IMR-90 (cell line): ENCODE measurements at regions not wholly inside any gene's neighbourhood (a gene's known extent, or its start where the extent isn't known, plus 50 kb on each side); places are given as distances from the start of the nearest gene placed in this dataset.

Source experiments
- ATAC-seq: fragments of 200-7000 bp; cut with Tn5 transposase; 2 replicates; pipeline ENCODE4 v1.9.1; 2020; ENCODE audit warnings: low read depth, mild to moderate bottlenecking, moderate library complexity
- BruUV-seq: library from RNA; stranded (reverse); fragments of 400-500 nt; replicated peaks from 2 replicates; lab custom pipeline; 2021; lab: Mats Ljungman, UMichigan
- CTCF ChIA-PET: fragments of 300-600 bp; formaldehyde crosslinking; extraction: SDS; loops from one replicate; lab custom pipeline; 2021; ENCODE audit warnings: antibody characterized with exemption; lab: Yijun Ruan, JAX
- POLR2A ChIA-PET: fragments of 300-600 bp; sonication (Branson Sonifier 250); formaldehyde crosslinking; loops from one replicate; lab custom pipeline; 2022; ENCODE audit warnings: antibody characterized with exemption; ENCODE audit not compliant: unreplicated experiment; lab: Charles Lee
- DNase-seq: peaks from one replicate; pipeline ENCODE4 v3.0.0; 2013
- H2AFZ ChIP-seq: replicated peaks from 2 replicates; pipeline ENCODE3; 2013; ENCODE audit warnings: low read length, mild to moderate bottlenecking; ENCODE audit not compliant: poor library complexity
- H2AK5ac ChIP-seq: 2 replicates; pipeline ENCODE4 v1.6.1; 2013; ENCODE audit warnings: low read depth, low read length, inconsistent platforms
- H2AK9ac ChIP-seq: replicated peaks from 2 replicates; pipeline ENCODE3; 2013; ENCODE audit warnings: mild to moderate bottlenecking, low read depth, low read length, moderate library complexity; ENCODE audit not compliant: poor library complexity
- H2BK120ac ChIP-seq: 2 replicates; pipeline ENCODE4 v1.6.1; 2013; ENCODE audit warnings: low read depth, low read length, inconsistent platforms
- H2BK15ac ChIP-seq: 3 replicates; pipeline ENCODE4 v1.6.1; 2013; ENCODE audit warnings: low read depth, low read length, inconsistent platforms
- H2BK20ac ChIP-seq: 2 replicates; pipeline ENCODE4 v1.6.1; 2013; ENCODE audit warnings: low read depth, mild to moderate bottlenecking, inconsistent platforms, low read length, moderate library complexity
- H2BK5ac ChIP-seq: 2 replicates; pipeline ENCODE4 v1.6.1; 2013; ENCODE audit warnings: mild to moderate bottlenecking, low read depth, low read length, inconsistent platforms; ENCODE audit not compliant: poor library complexity, severe bottlenecking
- H3K14ac ChIP-seq: replicated peaks from 2 replicates; pipeline ENCODE4 v1.6.1; 2013; ENCODE audit warnings: low read depth, low read length, inconsistent platforms
- H3K18ac ChIP-seq: 2 replicates; pipeline ENCODE4 v1.6.1; 2013; ENCODE audit warnings: low read depth, low read length, control low read depth
- H3K23ac ChIP-seq: 2 replicates; pipeline ENCODE4 v1.6.1; 2013; ENCODE audit warnings: low read depth, low read length, inconsistent platforms
- H3K27ac ChIP-seq: 2 replicates; pipeline ENCODE4 v1.5.1; 2013; ENCODE audit warnings: mild to moderate bottlenecking, control low read depth, low read length; ENCODE audit not compliant: insufficient read depth
- H3K27me3 ChIP-seq: 2 replicates; pipeline ENCODE4 v1.6.1; 2013; ENCODE audit warnings: low read length; ENCODE audit not compliant: control insufficient read depth, insufficient read depth
- H3K36me3 ChIP-seq: 2 replicates; pipeline ENCODE4 v1.6.1; 2013; ENCODE audit warnings: low read length, mixed read lengths; ENCODE audit not compliant: control insufficient read depth, insufficient read depth
- H3K4ac ChIP-seq: 2 replicates; pipeline ENCODE4 v1.6.1; 2013; ENCODE audit warnings: low read depth, low read length, inconsistent platforms
- H3K4me1 ChIP-seq: 2 replicates; pipeline ENCODE4 v1.6.1; 2013; ENCODE audit warnings: low read length, mixed read lengths; ENCODE audit not compliant: control insufficient read depth, insufficient read depth
- H3K4me2 ChIP-seq: 2 replicates; pipeline ENCODE4 v1.6.1; 2013; ENCODE audit warnings: low read depth, mild to moderate bottlenecking, control low read depth, low read length, moderate library complexity
- H3K4me3 ChIP-seq: 2 replicates; pipeline ENCODE4 v1.5.1; 2013; ENCODE audit warnings: low read depth, mild to moderate bottlenecking, control low read depth, low read length, moderate library complexity; ENCODE audit not compliant: insufficient read depth
- H3K56ac ChIP-seq: 2 replicates; pipeline ENCODE4 v1.6.1; 2013; ENCODE audit warnings: low read length, inconsistent platforms; ENCODE audit not compliant: insufficient read depth; ENCODE audit errors: extremely low read depth
- H3K79me1 ChIP-seq, 2 experiments: 2 replicates each; pipeline ENCODE4 v1.6.1; 2013; ENCODE audit warnings: low read length in 2 of 2, inconsistent platforms in 1 of 2, low read depth in 1 of 2
- H3K9ac ChIP-seq: 2 replicates; pipeline ENCODE4 v1.6.1; 2013; ENCODE audit warnings: low read depth, low read length, control low read depth
- H3K9me1 ChIP-seq: 2 replicates; pipeline ENCODE4 v1.6.1; 2013; ENCODE audit warnings: low read length, inconsistent platforms; ENCODE audit not compliant: insufficient read depth
- H3K9me3 ChIP-seq: 2 replicates; pipeline ENCODE4 v1.6.1; 2013; ENCODE audit warnings: low read length; ENCODE audit not compliant: control insufficient read depth, insufficient read depth
- H4K20me1 ChIP-seq: 2 replicates; pipeline ENCODE4 v1.6.1; 2013; ENCODE audit warnings: low read length, inconsistent platforms; ENCODE audit not compliant: insufficient read depth
- H4K5ac ChIP-seq: 2 replicates; pipeline ENCODE4 v1.6.1; 2013; ENCODE audit warnings: mild to moderate bottlenecking, low read depth, low read length, control low read depth
- H4K8ac ChIP-seq, 2 experiments: 2 replicates each; pipeline ENCODE4 v1.6.1; 2013; ENCODE audit warnings: low read depth in 2 of 2, low read length in 2 of 2, control low read depth in 1 of 2, inconsistent platforms in 1 of 2
- H4K91ac ChIP-seq: 2 replicates; pipeline ENCODE4 v1.6.1; 2013; ENCODE audit warnings: low read depth, low read length, inconsistent platforms; ENCODE audit not compliant: insufficient read depth
- BHLHE40 ChIP-seq: fragments of 150-350 bp; IDR thresholded peaks from 2 replicates; pipeline ENCODE4 v1.6.1; 2016; ENCODE audit warnings: mild to moderate bottlenecking, low read depth, low read length
- CEBPB ChIP-seq: IDR thresholded peaks from 2 replicates; pipeline ENCODE4 v1.6.1; 2012; ENCODE audit warnings: low read depth, low read length, improper control_type of control experiment
- CHD1 ChIP-seq: IDR thresholded peaks from 2 replicates; pipeline ENCODE4 v1.6.1; 2012; ENCODE audit warnings: low read depth, low read length, improper control_type of control experiment
- MAFK ChIP-seq: IDR thresholded peaks from 2 replicates; pipeline ENCODE4 v1.6.1; 2012; ENCODE audit warnings: low read depth, low read length, improper control_type of control experiment
- MAZ ChIP-seq: IDR thresholded peaks from 2 replicates; pipeline ENCODE4 v1.6.1; 2012; ENCODE audit warnings: low read depth, mild to moderate bottlenecking, low read length, improper control_type of control experiment, moderate library complexity, borderline replicate concordance
- NFE2L2 ChIP-seq: fragments of 150-350 bp; IDR thresholded peaks from 2 replicates; pipeline ENCODE4 v1.6.1; 2016; ENCODE audit warnings: low read depth, mild to moderate bottlenecking, low read length
- POLR2A ChIP-seq: IDR thresholded peaks from 2 replicates; pipeline ENCODE4 v1.6.1; 2012; ENCODE audit warnings: mild to moderate bottlenecking, low read depth, low read length
- RAD21 ChIP-seq: IDR thresholded peaks from 2 replicates; pipeline ENCODE4 v1.6.1; 2012; ENCODE audit warnings: low read length, improper control_type of control experiment
- RCOR1 ChIP-seq: IDR thresholded peaks from 2 replicates; pipeline ENCODE4 v1.6.1; 2012; ENCODE audit warnings: mild to moderate bottlenecking, low read length, improper control_type of control experiment; ENCODE audit not compliant: insufficient replicate concordance
- RFX5 ChIP-seq: IDR thresholded peaks from 2 replicates; pipeline ENCODE4 v1.8.0; 2012; ENCODE audit warnings: low read depth, mild to moderate bottlenecking, low read length, moderate library complexity
- WGBS, 2 experiments: methylation state at CpG; one replicate each; pipeline versions ENCODE4 v1.1.5 to v1.1.7; 2013; ENCODE audit warnings: missing lambda C conversion rate in 2 of 2; ENCODE audit not compliant: insufficient read length in 1 of 2; ENCODE audit errors: extremely low coverage in 2 of 2; 5-methylcytosine and 5-hydroxymethylcytosine counted together
- dilution Hi-C: fragments of 300-500 bp; cut with HindIII; formaldehyde crosslinking; loops from one replicate; pipeline ENCODE4 v1.14.3; 2018; ENCODE audit warnings: low sequenced_read_pairs; ENCODE audit not compliant: unreplicated experiment
- in situ Hi-C: fragments of 300-500 bp; cut with MboI; formaldehyde crosslinking; loops from 3 replicates; pipeline ENCODE4 v1.14.3; 2019; ENCODE audit warnings: low sequenced_read_pairs, inconsistent platforms, mixed read lengths
- intact Hi-C: fragments of 100-400 bp; cut with micrococcal nuclease; formaldehyde crosslinking; loops from 2 replicates; pipeline ENCODE4 v1.10.0; 2022
- TF ChIP-seq, protein P1 (sequence below): fragments of 150-350 bp; IDR thresholded peaks from 2 replicates; pipeline ENCODE4 v1.6.1; 2016; ENCODE audit warnings: low read depth, mild to moderate bottlenecking, low read length, moderate library complexity, borderline replicate concordance

- Histone ChIP-seq H4K8ac (no peak overlapping the region), H3K4me2 (no peak overlapping the region), H2AK5ac (no peak overlapping the region), H3K79me1 (no peaks in the 10 kb centered on the region), H3K14ac (no peak overlapping the region), H3K23ac (no peak overlapping the region), H3K56ac (no peak overlapping the region), H3K36me3 (no peaks in the 10 kb centered on the region), H3K9me3 (peaks cover 5% of the 10 kb centered on the region), H3K27me3 (no peaks in the 10 kb centered on the region), H2AFZ (no peak overlapping the region), H4K5ac (no peak overlapping the region), H3K9me1 (no peaks in the 10 kb centered on the region), H2AK9ac (no peak overlapping the region), H2BK15ac (no peak overlapping the region), H4K20me1 (no peaks in the 10 kb centered on the region), H3K9ac (no peak overlapping the region), H3K4me1 (no peaks in the 10 kb centered on the region), H3K27ac (no peak overlapping the region), H3K18ac (no peak overlapping the region), H2BK20ac (no peak overlapping the region), H4K91ac (no peak overlapping the region), H2BK120ac (no peak overlapping the region), H2BK5ac (no peak overlapping the region), H3K4me3 (no peak overlapping the region), H3K4ac (no peak overlapping the region)
- DNase-seq: no peak
- intact Hi-C loops (no loop called here), in situ Hi-C loops (no loop called here), dilution Hi-C loops (no loop called here)
- BruUV-seq: no TSS peak
- POLR2A ChIA-PET: no interaction called here
- no peak for ATAC-seq
- CTCF ChIA-PET: no interaction called here
- WGBS, 2 experiments: 56% methylated on average over 2 of the region's 3 CpGs; no CpG with 5 or more reads in 1 of the 2 experiments
- TF ChIP-seq RAD21 (no peak), POLR2A (no peak), CEBPB (no peak), NFE2L2 (no peak), RCOR1 (no peak), RFX5 (no peak), MAZ (no peak), CHD1 (no peak), MAFK (no peak), BHLHE40 (no peak)
- TF ChIP-seq, protein P1, sequence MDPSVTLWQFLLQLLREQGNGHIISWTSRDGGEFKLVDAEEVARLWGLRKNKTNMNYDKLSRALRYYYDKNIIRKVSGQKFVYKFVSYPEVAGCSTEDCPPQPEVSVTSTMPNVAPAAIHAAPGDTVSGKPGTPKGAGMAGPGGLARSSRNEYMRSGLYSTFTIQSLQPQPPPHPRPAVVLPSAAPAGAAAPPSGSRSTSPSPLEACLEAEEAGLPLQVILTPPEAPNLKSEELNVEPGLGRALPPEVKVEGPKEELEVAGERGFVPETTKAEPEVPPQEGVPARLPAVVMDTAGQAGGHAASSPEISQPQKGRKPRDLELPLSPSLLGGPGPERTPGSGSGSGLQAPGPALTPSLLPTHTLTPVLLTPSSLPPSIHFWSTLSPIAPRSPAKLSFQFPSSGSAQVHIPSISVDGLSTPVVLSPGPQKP: no peak
These were observed 80.2 kb upstream of the CHODL start for GRCh38 chr21:18164483-18164882.
